GM10266 (cell line): ENCODE measurements at regions not wholly inside any gene's neighbourhood (a gene's known extent, or its start where the extent isn't known, plus 50 kb on each side); places are given as distances from the start of the nearest gene placed in this dataset.
"Not testable (repeated sequence)": the region's sequence is repeated elsewhere in the genome, so short reads cannot be mapped to it uniquely, and the experiment has no call there.

Source experiments
- DNase-seq: peaks from one replicate; pipeline ENCODE4 v3.0.0; 2012; ENCODE audit errors: extremely low spot score
- TF ChIP-seq, protein P1 (sequence below): IDR thresholded peaks from 2 replicates; pipeline ENCODE4 v1.5.1; 2012; ENCODE audit warnings: mild to moderate bottlenecking, low read depth; ENCODE audit not compliant: control insufficient read depth, insufficient read depth; ENCODE audit errors: missing control alignments

GRCh38 chr11:60592601-60593000 lies 77.4 kb downstream of the MS4A13 start:
- TF ChIP-seq, protein P1, sequence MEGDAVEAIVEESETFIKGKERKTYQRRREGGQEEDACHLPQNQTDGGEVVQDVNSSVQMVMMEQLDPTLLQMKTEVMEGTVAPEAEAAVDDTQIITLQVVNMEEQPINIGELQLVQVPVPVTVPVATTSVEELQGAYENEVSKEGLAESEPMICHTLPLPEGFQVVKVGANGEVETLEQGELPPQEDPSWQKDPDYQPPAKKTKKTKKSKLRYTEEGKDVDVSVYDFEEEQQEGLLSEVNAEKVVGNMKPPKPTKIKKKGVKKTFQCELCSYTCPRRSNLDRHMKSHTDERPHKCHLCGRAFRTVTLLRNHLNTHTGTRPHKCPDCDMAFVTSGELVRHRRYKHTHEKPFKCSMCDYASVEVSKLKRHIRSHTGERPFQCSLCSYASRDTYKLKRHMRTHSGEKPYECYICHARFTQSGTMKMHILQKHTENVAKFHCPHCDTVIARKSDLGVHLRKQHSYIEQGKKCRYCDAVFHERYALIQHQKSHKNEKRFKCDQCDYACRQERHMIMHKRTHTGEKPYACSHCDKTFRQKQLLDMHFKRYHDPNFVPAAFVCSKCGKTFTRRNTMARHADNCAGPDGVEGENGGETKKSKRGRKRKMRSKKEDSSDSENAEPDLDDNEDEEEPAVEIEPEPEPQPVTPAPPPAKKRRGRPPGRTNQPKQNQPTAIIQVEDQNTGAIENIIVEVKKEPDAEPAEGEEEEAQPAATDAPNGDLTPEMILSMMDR, result no peak
- DNase-seq, result no peak

DNA sequence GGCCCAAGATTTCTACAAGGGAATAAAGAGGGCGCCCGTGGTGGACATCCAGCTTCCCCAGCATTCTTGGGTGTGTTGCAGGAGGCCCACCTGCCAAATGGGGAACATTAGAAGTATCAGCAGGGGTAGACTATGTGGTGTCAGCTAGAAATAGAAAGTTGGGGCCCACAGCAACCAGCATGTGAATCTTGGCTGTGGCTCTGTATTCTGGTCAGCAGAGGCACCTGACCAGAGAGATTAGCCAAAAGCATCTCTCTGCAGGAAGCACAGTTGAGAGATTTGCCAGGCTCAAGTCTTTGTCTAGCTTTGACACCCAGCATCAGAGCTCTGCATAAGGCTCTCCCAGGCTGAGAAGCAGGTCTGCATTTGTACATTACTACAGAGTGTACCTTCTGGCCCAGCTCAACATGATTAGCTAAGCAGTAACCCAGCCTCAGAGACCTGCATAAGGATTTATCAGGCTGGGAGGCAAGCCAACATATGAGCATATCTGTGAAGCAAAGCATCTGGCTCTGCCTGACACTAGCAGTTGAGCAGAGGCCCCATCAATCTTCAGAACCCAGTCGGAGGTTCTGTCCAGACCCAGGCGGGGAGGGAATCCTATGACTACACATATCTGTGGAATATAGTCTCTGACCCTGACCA lies 79.9 kb downstream of the MS4A13 start:
- TF ChIP-seq, protein P1, result no peak

DNA sequence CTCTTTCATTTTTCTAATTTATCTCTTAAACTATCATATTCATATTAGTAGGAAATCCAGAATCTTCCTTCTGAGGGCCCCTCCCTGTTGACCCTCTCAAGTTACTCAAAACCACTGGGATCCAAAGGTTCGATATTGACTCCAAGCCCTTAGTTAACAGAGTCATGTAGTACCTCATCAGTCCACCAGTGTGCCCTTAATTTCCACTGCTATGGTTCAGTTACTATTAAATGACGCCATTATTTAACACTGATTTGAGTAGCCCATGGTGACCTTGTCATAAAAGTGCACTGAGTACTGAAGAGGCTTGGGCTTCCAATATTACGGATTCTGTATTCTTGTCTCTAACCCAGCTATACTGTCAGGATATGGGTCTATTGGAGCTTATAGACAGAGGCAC lies 91.9 kb upstream of the MS4A8 start:
- no peak for DNase-seq
- TF ChIP-seq, protein P1, result no peak

More for the DNA sequence above, 79.9 kb downstream of the MS4A13 start:
- no peak for DNase-seq

- TF ChIP-seq, protein P1, result no peak
Observed at GRCh38 chr11:60609632-60610031, 89.8 kb upstream of the MS4A8 start.

DNA sequence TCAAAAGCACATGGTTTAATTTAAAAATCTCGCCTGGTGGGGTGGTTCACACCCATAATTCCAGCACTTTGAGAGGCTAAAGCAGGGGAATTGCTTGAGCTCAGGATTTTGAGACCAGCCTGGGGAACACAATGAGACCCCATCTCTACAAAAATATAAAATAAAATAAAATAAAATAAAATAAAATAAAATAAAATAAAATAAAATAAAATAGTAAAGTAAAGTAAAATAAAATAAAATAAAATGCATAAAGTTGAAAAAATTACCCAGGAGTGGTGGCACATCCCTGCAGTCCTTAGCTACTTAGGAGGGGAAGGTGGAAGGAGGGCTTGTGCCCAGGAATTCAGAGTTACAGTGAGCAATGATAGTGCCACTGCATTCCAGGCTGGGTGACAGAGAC lies 88.7 kb upstream of the MS4A8 start:
- TF ChIP-seq, protein P1, result no peak

More at GRCh38 chr11:60609632-60610031, 89.8 kb upstream of the MS4A8 start:
- DNase-seq, result no peak

DNA sequence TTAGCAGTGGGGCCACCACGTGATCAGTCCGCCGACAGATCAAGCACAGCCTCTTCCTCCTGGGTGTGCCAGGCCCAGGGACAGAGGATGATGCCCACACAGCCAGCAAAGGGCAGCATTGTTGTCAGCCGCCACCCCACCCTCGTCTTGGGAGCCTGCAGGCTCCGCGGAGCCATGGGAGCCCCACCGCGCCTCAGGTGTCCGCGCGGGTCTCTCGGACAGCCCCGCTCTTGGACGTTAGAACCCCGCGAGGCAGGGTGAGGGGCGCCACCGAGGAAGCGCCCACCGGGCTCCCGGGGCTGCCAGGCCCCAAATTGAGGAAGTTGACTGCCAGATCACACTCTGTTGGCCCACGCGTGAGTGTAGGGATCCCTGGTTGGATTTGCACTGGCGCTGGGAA lies 83.9 kb upstream of the MS4A8 start:
- no peak for DNase-seq
- TF ChIP-seq, protein P1, result no peak

More for the DNA sequence above, 88.7 kb upstream of the MS4A8 start:
- no peak for DNase-seq

DNA sequence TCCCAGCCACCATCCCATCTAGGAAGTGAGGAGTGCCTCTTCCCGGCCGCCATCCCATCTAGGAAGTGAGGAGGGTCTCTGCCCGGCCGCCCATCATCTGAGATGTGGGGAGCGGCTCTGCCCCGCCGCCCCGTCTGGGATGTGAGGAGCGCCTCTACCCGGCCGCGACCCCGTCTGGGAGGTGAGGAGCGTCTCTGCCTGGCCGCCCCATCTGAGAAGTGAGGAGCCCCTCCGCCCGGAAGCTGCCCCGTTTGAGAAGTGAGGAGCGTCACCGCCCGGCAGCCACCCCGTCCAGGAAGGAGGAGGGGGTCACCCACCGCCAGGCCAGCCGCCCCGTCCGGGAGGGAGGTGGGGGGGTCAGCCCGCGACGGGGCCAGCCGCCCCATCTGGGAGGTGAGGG lies 77.5 kb upstream of the MS4A8 start:
- not testable (repeated sequence) for DNase-seq

GRCh38 chr11:60622776-60623175 lies 76.6 kb upstream of the MS4A8 start:
- not testable (repeated sequence) for DNase-seq
